ENCODE measurements at regions not wholly inside any gene's neighbourhood (a gene's known extent, or its start where the extent isn't known, plus 50 kb on each side); places are given as distances from the start of the nearest gene placed in this dataset.

GRCh38 chr6:28586962-28587745 lies 61.5 kb downstream of the GPX5 start:
- peak; percentile 84 for DNase-seq (ENCODE audit: low spot score)
- CTCF ChIA-PET, result interaction anchor here (1.2 to 3.2 kb wide), 3 partner anchors 45 to 204 kb away, joined by 3 to 20 read pairs (median 18); no protein-coding TSS in a partner anchor
- Mint-ChIP-seq H3K27ac (peak overlapping the region; percentile 95), H3K4me3 (peak overlapping the region; percentile 91), H3K36me3 (no peaks in the 10 kb centered on the region), H3K9me3 (no peaks in the 10 kb centered on the region), H3K27me3 (ENCODE audit: low read depth) (peaks cover 21% of the 10 kb centered on the region), H3K4me1 (peaks cover 41% of the 10 kb centered on the region)
- POLR2A ChIA-PET, result interaction anchor here (0.6 to 1.1 kb wide), 3 partner anchors 29 to 62 kb away, joined by 3 to 5 read pairs (median 3); no protein-coding TSS in a partner anchor
- peak; percentile 70 for ATAC-seq
- TF ChIP-seq RORB (CRISPR knock-in tag; IDR thresholded peaks at IDR 0.05) (no peak), ZNF416 (CRISPR knock-in tag; IDR thresholded peaks at IDR 0.05) (no peak), ZNF423 (CRISPR knock-in tag; IDR thresholded peaks at IDR 0.05) (no peak), CDX4 (CRISPR knock-in tag; IDR thresholded peaks at IDR 0.05; ENCODE audit: borderline replicate concordance) (no peak), ZBTB43 (CRISPR knock-in tag; IDR thresholded peaks at IDR 0.05) (peak; percentile 65; the same call in 1 of the 2 replicates), ATF3 (CRISPR knock-in tag; conservative IDR thresholded peaks at IDR 0.05) (no peak), NFYB (CRISPR knock-in tag; conservative IDR thresholded peaks at IDR 0.05; ENCODE audit: low read depth) (no peak), ZNF121 (CRISPR knock-in tag; IDR thresholded peaks at IDR 0.05) (no peak), CREB1 (CRISPR knock-in tag; IDR thresholded peaks at IDR 0.05) (no peak; the same call in 1 of the 2 replicates), FOXJ3 (CRISPR knock-in tag; IDR thresholded peaks at IDR 0.05; ENCODE audit: borderline replicate concordance) (no peak), FOXK1 (CRISPR knock-in tag; IDR thresholded peaks at IDR 0.05) (peak; percentile 88; the same call in 1 of the 2 replicates), MAX (CRISPR knock-in tag; IDR thresholded peaks at IDR 0.05) (peak; percentile 89), TP53 (CRISPR knock-in tag; IDR thresholded peaks at IDR 0.05) (no peak), TCF7 (CRISPR knock-in tag; IDR thresholded peaks at IDR 0.05; ENCODE audit: low read depth) (no peak), ZNF317 (CRISPR knock-in tag; IDR thresholded peaks at IDR 0.05; ENCODE audit: borderline replicate concordance, low read depth) (no peak), JAZF1 (CRISPR knock-in tag; IDR thresholded peaks at IDR 0.05) (no peak), HMGXB4 (CRISPR knock-in tag; IDR thresholded peaks at IDR 0.05) (peak; percentile 47; the same call in 1 of the 2 replicates), ZNF281 (CRISPR knock-in tag; IDR thresholded peaks at IDR 0.05) (no peak), SMAD3 (CRISPR knock-in tag; IDR thresholded peaks at IDR 0.05; ENCODE audit: borderline replicate concordance) (peak; percentile 55; the same call in 1 of the 2 replicates), NFE2L1 (CRISPR knock-in tag; IDR thresholded peaks at IDR 0.05) (no peak), FOXP1 (CRISPR knock-in tag; IDR thresholded peaks at IDR 0.05; ENCODE audit: borderline replicate concordance) (peak; percentile 52; the same call in 1 of the 2 replicates), E2F5 (CRISPR knock-in tag; IDR thresholded peaks at IDR 0.05) (no peak), ZNF671 (CRISPR knock-in tag; IDR thresholded peaks at IDR 0.05) (no peak), ETV6 (CRISPR knock-in tag; IDR thresholded peaks at IDR 0.05) (peak; percentile 85; the same call in 1 of the 2 replicates), ZNF425 (CRISPR knock-in tag; conservative IDR thresholded peaks at IDR 0.05) (no peak), EMX1 (CRISPR knock-in tag; IDR thresholded peaks at IDR 0.05) (no peak), ZBTB21 (CRISPR knock-in tag; IDR thresholded peaks at IDR 0.05; ENCODE audit: borderline replicate concordance) (no peak)

Data from WTC11 (cell line).